ENCODE measurements at regions not wholly inside any gene's neighbourhood (a gene's known extent, or its start where the extent isn't known, plus 50 kb on each side); places are given as distances from the start of the nearest gene placed in this dataset.

- TF ChIP-seq CTCF (IDR thresholded peaks at IDR 0.05 in 8 of 11, conservative IDR thresholded peaks at IDR 0.05 in 3 of 11), result no peak
- no peak for TF ChIP-seq POLR2AphosphoS5 (IDR thresholded peaks at IDR 0.05)
Observed at GRCh38 chr5:167286891-167287290, 1004.6 kb upstream of the WWC1 start.
